Activated CD4-positive, alpha-beta T cell treated with anti-CD3 and anti-CD28 coated beads, Interleukin-2, Interleukin-6, amounts not matched to agents 100 ng/mL and 50 ng/mL, durations not matched to agents 16 hours and 8 hours (primary cell): ENCODE measurements at regions not wholly inside any gene's neighbourhood (a gene's known extent, or its start where the extent isn't known, plus 50 kb on each side); places are given as distances from the start of the nearest gene placed in this dataset.

Experiments
- DNase-seq: peaks from one replicate; pipeline ENCODE4 v3.0.0-alpha.2; 2020

DNA sequence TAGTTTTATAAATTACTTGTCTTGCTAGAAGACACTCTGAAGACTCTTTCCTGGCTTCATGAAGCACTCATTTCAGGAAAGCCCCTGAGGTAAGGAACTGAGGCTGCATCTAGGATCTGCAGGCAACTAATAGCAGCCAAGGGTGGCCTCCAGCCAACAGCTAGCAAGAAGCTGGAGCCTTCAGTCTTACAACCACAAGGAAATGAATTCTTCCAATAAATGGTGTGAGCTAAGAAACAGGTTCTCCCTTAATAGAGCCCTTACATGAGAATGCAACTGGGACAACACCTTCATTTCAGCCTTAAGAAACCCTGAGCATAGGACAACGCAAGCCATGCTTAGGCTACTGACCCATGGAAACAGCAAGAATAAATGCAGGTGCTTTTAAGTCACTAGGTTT lies 254.6 kb upstream of the RBBP8 start:
- no peak for DNase-seq

DNA sequence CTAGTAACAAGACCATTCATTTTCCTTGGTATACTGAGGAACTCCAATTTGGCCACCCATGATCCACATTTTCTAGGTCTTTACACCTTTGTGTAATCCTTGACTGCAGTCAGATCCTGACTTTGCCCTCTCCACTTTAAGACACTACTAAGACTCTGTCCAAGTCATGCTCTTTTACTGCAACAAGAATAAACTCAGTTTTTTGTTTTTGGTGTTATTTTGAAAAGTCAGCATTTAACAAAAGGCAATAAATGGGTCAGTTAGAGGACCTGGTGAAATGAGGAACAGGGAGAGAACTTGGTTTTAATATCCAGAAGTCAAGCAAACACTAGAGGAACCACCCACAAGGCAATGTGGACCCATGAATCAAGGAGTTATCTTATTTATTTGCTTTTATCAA lies 252.2 kb upstream of the RBBP8 start:
- DNase-seq = no peak

DNA sequence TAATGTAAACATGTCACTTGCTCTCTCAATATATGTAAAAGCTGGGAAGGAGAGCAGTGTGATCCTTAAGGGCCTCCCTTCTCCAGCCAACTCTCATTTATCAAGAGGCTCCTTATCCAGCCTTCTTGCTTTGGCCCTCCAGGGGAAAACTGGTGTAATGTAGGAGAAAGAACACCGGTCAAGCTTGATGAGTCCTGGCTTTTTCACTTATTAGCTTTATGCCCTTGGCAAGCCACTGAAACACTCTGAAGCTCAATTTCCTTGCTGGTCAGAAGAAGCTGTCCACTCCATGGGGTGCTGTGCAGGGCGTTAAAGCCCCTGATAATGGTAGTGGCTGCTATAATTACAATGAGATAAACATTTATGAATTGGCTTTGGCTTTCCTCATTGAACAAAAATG lies 251.2 kb upstream of the RBBP8 start:
- no peak for DNase-seq

DNA sequence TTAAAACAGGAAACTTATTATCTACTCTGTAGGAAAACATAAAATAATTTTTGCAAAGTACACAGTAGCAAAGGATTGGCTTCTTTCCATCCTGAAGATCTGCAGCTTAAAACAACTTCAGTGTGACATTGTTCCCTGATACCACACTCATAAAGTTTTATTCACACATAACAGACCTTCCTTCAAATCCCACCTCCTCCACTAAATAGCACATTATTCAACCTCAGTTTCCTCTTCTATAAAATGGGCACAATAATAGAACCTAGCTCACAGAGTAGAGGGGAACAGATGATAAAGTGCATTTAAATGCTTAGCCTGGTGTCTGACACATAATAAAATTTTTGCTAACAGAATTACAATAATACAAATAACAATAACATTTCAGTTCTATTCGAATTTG lies 250.4 kb upstream of the RBBP8 start:
- no peak for DNase-seq

DNA sequence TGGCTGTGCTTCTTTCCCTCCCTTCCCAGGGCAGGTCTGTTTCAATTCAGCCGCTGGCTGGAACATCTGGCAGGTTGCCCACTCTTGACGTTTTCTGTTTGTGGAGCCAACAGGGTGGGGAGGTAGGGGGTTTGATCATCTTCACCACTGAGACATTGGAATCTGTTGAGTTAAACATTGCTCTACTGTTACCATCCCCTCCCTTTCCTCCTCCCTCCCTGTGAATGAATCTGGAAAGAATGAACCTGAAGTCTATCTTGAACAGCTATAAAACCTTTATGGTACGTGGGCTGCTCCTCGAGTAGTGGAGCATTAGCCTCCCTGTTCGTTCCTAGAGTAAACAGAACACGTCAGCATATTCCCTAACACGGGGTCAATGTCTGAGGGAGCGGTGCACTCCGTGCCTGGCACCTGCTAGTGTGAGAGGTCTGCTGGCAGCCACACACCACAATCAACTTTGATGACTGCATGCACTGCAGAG lies 249.9 kb upstream of the RBBP8 start:
- DNase-seq = no peak

DNA sequence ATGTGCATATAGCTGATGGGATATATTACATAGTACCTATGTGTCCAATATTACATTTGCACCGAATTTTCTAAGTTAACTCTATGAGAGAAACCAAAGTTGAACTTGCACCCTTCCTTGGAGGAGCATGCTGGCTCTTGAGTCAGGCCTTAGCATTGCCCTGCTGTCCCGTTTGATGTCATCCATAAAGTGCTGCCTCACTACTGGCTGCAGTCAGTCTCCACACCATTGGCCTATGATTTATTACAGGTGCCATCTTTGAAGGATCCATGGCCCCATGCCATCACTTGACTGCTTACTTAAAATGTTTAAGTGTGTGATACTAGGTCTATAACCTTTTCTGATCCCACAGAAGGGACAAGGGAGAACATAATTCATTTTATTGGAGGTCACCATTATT lies 249.3 kb upstream of the RBBP8 start:
- no peak for DNase-seq

DNA sequence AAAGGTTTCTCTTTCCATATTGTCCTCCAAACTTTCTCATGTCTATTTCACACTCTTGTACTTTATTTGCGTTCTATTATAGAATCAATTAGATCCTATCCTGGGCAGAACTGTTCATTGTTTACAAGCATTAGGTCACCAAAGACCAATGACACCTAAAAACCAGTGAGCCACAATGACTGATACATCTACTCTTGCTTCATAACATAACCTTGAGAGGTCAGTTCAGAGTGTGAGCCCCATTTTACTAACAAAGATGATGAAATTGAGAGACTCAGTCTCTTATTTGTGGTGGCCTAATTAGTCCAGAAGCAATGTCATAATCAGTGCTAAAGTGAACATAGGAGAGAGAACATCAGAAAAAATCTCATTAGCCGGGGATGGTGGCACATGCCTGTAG lies 248.9 kb upstream of the RBBP8 start:
- no peak for DNase-seq

DNA sequence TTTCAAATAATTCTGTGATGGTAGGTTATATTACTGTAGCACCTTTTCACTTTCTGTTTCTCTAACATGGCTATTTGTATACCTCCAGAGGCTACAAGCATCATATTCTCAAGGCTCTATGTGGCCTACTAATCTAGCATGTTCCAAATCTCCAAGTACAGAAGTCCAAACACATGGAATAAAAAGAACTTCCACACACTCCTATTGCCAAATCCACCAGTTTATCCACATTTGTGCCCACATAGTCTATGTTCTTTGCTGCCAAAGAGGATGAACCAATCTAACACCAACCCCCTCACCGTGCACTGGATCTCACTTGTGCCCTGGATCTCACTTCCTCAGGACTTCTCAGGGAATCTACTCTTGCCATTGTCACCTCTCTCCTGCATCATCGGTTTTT lies 247.3 kb upstream of the RBBP8 start:
- no peak for DNase-seq

DNA sequence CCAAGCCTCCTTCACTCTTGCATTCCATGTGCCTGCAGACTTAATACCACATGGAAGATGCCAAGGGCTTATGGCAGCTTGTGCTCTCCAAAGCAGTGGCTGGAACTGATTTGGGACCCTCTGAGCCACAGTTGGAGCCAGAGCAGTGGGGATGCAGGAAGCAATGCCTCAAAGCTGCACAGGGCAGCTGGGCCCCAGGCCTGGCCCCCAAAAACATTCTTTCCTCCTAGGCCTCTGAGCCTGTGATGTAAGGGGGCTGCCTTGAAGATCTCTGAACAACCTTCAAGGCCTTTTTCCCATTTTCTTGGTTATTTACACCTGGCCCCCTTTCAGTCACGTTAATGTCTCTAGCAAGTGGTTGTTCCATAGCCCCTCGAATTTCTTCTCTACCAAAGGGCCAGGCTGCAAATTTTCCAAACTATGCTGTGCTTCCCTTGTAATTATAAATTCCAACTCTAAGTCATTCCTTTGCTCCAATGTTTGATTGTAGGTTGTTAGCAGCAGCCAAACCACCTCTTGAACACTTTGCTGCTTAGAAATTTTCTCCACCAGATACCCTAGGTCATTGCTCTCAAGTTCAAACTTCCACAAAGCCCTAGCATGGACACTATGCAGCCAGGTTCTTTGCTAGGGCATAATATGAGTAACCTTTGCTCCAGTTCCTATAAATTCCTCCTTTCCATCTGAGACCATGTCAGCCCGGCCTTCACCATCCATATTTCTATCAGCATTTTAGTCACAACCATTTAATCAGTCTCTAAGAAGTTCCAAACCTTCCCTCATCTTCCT lies 245.0 kb upstream of the RBBP8 start:
- no peak for DNase-seq

DNA sequence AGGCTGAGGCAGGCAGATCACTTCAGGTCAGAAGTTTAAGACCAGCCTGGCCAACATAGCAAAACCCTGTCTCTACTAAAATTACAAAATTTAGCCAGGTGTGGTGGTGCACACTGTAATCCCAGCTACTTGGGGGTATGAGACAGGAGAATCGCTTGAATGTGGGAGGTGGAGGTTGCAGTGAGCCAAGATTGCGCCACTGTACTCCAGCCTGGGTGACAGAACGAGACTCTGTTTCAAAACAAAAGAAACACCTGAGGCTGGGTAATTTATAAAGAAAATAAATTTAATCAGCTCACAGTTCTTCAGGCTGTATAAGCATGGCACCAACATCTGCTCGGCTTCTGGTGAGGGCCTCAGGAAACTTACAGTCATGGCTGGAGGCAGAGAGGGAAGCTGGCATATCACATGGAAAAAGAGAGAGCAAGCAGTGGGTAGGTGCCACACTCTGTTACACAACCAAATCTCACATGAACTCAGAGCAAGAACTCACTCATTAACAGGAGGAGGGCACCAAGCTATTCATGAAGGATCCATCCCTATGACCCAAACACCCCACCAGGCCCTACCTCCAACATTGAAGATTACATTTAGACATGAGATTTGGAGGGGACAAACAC lies 244.1 kb upstream of the RBBP8 start:
- no peak for DNase-seq

DNA sequence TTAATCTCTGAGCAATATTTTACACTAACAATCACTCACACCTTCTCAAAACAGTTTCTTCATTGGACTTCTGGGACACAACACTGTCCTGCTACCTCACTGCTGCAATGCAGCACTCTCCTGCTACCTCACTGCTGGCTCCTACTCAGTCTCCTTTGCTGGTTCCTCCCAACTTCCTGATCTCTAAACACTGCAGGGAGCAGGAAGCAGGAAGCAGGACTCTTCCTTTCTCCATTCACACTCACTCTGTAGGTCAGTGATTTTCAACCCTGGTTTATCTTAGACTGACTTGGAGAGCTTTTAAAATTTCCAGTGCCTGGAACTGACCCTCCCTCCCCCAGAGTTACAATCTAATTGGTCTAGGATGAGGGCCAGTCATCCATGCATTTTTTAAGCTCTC lies 243.4 kb upstream of the RBBP8 start:
- no peak for DNase-seq

DNA sequence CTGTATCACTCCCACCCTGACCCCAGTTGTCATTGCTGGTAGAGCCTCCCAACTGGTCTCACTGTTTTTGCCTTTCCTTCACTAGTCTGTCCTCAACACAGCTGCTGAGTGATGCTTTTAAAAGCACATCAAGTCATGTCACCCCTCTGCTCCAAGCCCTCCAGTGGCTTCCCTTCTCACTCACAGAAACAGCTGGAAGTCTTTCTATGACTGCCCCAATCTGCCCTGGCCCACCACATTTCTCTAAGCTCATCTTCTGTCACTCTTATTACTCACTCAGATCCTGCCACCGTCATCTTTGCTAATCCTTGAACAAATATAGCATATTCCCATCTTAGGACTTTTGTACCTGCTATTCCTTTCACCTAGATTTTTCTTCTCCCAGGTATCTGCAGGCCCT lies 242.6 kb upstream of the RBBP8 start:
- no peak for DNase-seq

DNA sequence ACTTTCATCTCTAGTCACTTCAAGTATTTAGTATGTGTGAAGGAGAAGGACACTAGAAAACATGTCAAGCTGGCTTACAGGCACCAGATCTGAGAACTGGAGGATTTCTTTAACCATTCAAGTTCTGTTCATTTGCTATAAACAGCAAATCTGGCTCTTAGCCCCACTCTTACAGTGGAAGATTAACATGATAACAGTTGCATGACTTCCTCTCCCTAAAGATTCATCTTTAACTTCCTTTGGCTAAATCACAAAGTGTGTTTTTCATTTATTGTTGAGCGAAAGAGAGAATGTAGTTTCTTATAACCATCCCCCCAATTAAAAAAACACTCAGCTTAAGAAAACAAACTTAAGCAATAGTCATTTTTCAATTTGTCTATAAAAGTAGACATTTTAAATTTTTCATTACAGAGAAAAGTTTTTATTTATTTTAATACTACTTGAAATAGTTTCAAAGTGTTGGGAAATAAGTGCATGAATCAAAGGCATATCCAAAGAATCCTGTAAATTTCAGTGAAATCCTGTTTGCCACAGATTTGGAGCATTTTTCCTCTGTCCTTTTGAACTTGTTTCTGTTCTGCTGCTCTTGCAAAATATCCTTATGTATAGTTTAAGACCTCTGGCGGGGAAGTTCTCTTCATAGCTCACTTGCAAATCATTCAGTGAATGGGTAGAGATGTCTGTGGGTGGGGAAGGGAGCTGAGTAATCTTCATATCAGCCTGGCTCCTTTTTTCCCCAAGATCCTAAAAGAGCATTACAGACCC lies 241.0 kb upstream of the RBBP8 start:
- no peak for DNase-seq

DNA sequence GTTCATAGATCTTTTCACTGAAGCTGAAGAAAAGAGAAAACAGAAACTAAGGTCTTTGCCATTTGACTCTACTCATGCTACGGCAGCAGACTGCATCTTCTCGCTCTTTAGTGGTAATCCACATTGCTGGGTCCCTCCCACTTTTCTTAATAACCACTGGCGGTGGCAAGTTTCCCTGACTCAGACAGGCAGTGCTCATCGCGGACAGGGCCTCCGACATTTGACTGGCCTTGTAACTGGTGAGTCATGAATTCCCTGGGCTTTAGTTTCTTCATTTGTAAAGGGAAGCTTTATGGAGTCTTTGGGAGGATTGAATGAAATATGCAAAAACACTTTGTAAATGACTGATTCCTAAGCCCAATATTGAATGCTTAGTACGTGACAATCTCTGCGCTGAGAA lies 238.2 kb upstream of the RBBP8 start:
- DNase-seq = no peak

DNA sequence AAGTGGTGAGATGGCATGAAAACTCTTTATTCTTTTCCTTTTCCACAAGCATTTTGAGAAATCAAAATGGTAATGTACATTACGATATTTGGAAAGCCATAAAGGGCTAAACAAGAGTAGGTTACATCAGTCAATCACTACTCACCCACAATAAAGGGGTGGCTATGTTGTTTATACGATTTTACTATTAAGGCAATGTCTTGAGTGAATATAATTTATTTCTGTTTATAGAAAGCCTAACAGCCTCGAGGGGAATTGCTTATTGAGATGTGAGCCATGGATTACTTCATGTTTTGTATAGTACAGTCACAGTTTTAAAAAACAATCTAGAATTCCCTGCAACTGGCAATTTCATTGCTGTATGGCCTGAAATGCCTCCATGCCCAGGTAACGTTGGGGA lies 237.5 kb upstream of the RBBP8 start:
- no peak for DNase-seq

DNA sequence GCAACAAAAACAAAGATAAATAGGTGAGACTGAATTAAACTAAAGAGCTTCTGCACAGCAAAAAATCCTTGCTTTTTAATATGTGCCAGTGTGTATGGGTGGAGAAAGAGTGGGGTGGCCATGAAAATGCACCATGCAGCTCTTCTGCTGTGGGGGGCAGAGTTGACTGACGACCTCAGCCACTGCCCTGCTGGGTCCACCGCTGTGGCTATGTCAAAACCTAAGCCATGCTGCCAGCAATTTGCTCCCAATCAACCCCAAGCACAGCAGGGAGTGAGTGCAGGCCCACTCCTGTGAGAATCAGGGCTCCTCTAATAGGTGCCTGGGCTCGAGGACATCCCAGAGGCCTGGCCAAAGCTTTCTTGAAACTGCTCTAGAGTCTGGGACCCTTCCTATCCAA lies 235.6 kb upstream of the RBBP8 start:
- no peak for DNase-seq

DNA sequence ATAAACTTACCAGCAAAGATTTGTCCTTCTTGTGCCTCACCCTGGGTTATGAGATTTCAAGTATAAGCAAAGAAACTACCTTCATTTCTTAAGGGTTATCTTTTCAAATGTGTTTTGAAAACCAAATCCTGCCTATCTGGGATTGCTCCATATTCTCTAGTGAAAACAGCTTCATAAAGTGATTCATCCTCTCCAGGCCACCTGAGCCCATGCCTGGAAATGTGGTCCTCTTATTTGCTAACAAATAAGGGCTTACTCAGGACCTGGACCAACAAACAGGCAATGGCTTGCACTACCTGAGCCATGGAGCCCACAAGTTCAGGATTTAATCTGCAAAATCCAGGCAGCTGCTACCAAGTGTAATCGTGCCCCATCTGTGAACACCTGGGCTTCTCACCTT lies 234.4 kb upstream of the RBBP8 start:
- DNase-seq = no peak

DNA sequence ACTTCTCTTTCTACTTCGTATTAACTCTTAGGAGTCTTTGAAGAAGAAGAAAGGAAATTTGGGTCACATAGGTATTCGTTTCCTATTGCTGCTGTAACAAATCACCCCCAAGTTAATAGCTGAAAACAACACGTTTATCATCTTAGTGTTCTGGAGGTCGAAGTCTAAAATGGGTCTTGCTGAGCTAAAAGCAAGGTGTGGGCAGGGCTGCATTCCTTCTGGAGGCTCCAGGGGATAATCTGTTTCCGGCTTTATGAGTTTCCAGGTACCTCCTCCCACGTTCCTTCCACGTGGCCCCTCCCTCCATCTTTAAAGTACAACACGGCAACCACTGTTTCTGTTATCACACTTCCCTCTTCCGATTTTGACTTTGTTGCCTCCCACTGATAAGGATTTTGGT lies 233.5 kb upstream of the RBBP8 start:
- no peak for DNase-seq

DNA sequence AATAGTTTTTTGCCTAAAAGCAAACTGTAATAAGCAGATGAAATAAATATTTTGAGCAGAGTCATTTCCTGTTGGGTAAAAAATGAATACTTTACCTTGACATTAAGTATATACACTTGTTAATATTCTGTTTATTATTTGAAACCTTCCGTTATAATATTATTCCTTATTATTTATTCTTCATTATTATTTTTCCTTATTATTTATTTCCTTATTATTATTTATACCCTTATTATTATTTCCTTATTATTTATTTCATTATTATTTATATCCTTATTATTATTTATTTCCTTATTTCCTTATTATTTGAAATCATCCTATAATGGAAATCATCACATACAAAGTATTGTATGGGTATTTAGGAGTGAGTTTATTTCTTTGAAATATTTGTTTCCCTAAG lies 232.2 kb upstream of the RBBP8 start:
- no peak for DNase-seq

DNA sequence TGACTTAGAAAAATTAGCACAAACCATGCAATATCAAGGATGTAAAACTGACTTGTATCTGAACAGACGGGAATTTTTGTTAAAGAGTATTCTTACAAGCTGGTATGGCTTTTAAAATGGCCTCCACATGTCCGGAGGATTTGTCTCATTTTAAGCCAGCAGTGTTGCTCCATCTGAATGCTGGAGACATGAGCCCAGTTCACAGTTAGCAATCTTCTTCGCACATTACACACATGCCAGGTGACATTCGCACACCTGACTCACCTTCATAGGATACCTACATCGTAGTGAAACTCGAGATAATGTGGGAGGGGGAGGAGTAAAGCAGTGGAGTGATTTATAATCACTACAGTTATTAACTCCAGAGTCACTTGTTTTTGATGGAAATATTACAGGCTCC lies 231.8 kb upstream of the RBBP8 start:
- DNase-seq = no peak

DNA sequence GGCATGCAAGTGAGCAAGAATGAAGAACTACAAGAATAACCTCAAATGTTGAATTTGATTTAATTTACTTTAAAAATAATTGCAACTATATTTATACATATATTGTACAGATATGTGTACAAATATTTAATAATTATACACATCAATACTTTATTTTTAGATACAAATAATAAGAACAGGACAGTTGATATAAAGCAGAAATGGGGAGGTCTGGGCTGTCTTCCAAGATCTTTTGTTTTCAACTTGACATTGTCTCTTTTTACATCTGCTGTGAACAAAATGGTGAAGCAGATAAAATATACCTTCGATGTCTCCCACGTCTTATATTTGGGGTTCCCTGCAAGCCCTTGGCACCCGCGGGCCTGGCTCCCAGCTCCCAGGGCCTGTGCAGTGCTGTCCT lies 231.3 kb upstream of the RBBP8 start:
- DNase-seq = no peak

DNA sequence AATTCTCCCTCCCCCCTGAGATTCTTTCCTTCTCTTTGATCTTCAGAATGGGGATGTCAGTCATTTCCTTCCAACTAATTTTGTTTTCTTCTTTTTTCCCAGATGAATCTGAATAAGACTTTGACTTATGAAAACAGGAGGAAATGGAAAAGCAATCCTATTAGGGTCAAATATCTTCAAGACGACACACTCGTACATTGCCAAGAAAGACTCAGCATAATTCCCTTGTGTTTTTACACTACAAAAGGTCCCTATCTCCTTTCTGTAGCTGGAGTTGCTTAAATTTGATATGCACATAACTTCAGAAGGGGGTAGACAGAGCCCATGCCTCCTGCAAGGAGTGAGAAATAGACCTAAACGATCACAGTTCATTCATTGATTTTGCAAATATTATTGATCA lies 230.3 kb upstream of the RBBP8 start:
- DNase-seq = no peak

DNA sequence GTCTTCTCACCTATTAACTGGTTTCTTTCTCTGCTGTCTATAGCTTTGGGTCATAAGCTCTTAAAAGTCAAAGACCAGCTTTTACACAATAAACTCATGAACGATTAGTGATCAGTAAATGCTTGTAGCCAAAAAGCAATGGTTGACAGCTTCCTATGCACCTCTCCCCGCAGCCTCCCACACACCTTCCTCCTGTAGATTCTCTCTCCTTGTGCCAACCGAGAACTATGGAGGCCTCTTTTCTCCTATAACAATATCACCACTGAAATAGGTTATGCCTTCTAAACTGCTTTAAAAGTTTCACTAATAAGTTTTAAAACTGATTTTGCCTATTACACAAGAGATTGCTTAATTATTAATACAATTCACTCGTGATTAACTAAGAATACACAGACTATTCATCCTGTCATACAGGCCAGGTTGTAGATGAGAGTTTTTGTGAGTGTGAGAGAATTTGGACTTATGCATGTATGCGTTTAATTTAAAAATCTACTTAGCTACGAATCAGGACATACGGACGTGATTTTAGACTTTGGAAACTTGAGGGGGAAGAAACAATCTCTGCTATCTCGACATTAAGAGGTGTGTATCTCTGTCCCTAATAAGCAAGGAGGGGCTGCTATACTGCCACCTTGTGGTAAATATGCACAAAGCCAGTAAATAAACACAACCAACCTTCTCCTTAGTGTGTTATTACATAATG lies 229.1 kb upstream of the RBBP8 start:
- DNase-seq = peak; percentile 49

DNA sequence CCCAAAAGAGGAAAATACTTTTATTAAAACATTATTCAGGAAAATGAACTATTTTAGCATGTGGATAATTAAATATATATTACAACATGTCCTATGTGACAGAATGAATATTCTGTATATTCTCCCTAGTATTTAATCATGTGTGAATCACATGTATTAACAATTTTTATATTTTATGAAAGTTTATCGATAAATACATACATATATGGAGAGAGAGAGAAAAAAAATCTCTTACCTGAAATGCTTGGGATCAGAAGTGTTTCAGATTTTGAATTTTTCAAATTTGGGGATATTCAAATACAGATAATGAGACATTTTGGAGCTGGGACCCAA lies 228.6 kb upstream of the RBBP8 start:
- DNase-seq = no peak
